GM23338 (cell line): ENCODE measurements at regions not wholly inside any gene's neighbourhood (a gene's known extent, or its start where the extent isn't known, plus 50 kb on each side); places are given as distances from the start of the nearest gene placed in this dataset.

ENCODE experiments used
- ATAC-seq: fragments of 200-7000 bp; cut with Tn5 transposase; 3 replicates; pipeline ENCODE4 v1.9.1; 2020
- DNase-seq: peaks from one replicate; pipeline ENCODE4 v3.0.0-alpha.2; 2015; ENCODE audit warnings: low spot score
- H2AFZ ChIP-seq: fragments of 200-600 bp; sonication (generic); 2 replicates; pipeline ENCODE4 v1.8.0; 2016; ENCODE audit warnings: antibody characterized with exemption, mild to moderate bottlenecking, moderate library complexity
- H3F3A ChIP-seq: fragments of 200-600 bp; sonication (generic); replicated peaks from 2 replicates; pipeline ENCODE4 v1.8.0; 2017; ENCODE audit warnings: antibody characterized with exemption, mixed run types, low read depth
- H3K27ac ChIP-seq: fragments of 200-600 bp; sonication (generic); 2 replicates; pipeline ENCODE4 v1.6.1; 2016; ENCODE audit warnings: low read depth
- H3K27me3 ChIP-seq: fragments of 200-600 bp; sonication (generic); 2 replicates; pipeline ENCODE4 v1.8.0; 2016; ENCODE audit warnings: mild to moderate bottlenecking, mixed run types, moderate library complexity; ENCODE audit not compliant: insufficient read depth
- H3K36me3 ChIP-seq: fragments of 200-600 bp; sonication (generic); 2 replicates; pipeline ENCODE4 v1.8.0; 2016; ENCODE audit warnings: mild to moderate bottlenecking; ENCODE audit not compliant: insufficient read depth
- H3K4me1 ChIP-seq: fragments of 200-600 bp; sonication (generic); 2 replicates; pipeline ENCODE4 v1.8.0; 2016; ENCODE audit warnings: mild to moderate bottlenecking, moderate library complexity; ENCODE audit not compliant: insufficient read depth
- H3K4me2 ChIP-seq: fragments of 200-600 bp; sonication (generic); 2 replicates; pipeline ENCODE4 v1.7.1; 2017; ENCODE audit warnings: mixed run types
- H3K4me3 ChIP-seq: fragments of 200-600 bp; sonication (generic); 2 replicates; pipeline ENCODE4 v1.6.1; 2016; ENCODE audit warnings: mixed run types
- H3K79me2 ChIP-seq: fragments of 200-600 bp; sonication (generic); replicated peaks from 2 replicates; pipeline ENCODE4 v1.8.0; 2017; ENCODE audit warnings: mild to moderate bottlenecking; ENCODE audit not compliant: insufficient read depth
- H3K9me2 ChIP-seq: fragments of 200-600 bp; sonication (generic); 2 replicates; pipeline ENCODE4 v1.8.0; 2017; ENCODE audit not compliant: insufficient read depth
- H4K20me1 ChIP-seq: fragments of 200-600 bp; sonication (generic); replicated peaks from 2 replicates; pipeline ENCODE4 v1.8.0; 2017; ENCODE audit warnings: mild to moderate bottlenecking; ENCODE audit not compliant: insufficient read depth
- H3K27ac Mint-ChIP-seq: 2 replicates; pipeline ENCODE4 v1.8.0; 2020; ENCODE audit warnings: inconsistent platforms, mild to moderate bottlenecking, moderate library complexity, mixed read lengths
- H3K27me3 Mint-ChIP-seq: 3 replicates; pipeline ENCODE4 v1.8.0; 2022; ENCODE audit warnings: low read depth, mild to moderate bottlenecking, moderate library complexity, mixed read lengths, inconsistent platforms; ENCODE audit not compliant: insufficient read depth, poor library complexity
- H3K36me3 Mint-ChIP-seq: 3 replicates; pipeline ENCODE4 v1.8.0; 2021; ENCODE audit warnings: low read depth, mild to moderate bottlenecking, inconsistent platforms, moderate library complexity, mixed read lengths
- H3K4me1 Mint-ChIP-seq: 3 replicates; pipeline ENCODE4 v1.8.0; 2020; ENCODE audit warnings: mild to moderate bottlenecking, inconsistent platforms, mixed read lengths
- H3K4me3 Mint-ChIP-seq: 3 replicates; pipeline ENCODE4 v1.8.0; 2021; ENCODE audit warnings: moderate library complexity, mild to moderate bottlenecking, inconsistent platforms, mixed read lengths
- H3K9me3 Mint-ChIP-seq: 3 replicates; pipeline ENCODE4 v1.8.0; 2020; ENCODE audit warnings: moderate library complexity, mild to moderate bottlenecking, inconsistent platforms, mixed read lengths
- CREB1 ChIP-seq: fragments of 250-450 bp; sonication (Bioruptor Pico); IDR thresholded peaks from 2 replicates; pipeline ENCODE4 v1.5.0; 2020; ENCODE audit warnings: low read depth, mild to moderate bottlenecking, moderate library complexity
- EZH2 ChIP-seq: fragments of 200-600 bp; sonication (generic); IDR thresholded peaks from one replicate; pipeline ENCODE4 v1.8.0; 2017; ENCODE audit warnings: antibody characterized with exemption, mild to moderate bottlenecking, low read depth; ENCODE audit not compliant: unreplicated experiment
- EZH2phosphoT487 ChIP-seq: fragments of 200-600 bp; sonication (generic); IDR thresholded peaks from one replicate; pipeline ENCODE4 v1.8.1; 2018; ENCODE audit warnings: antibody characterized with exemption; ENCODE audit not compliant: unreplicated experiment
- JUNB ChIP-seq: IDR thresholded peaks from one replicate; pipeline ENCODE4 v1.6.1; 2016; ENCODE audit warnings: antibody characterized with exemption; ENCODE audit not compliant: unreplicated experiment
- NANOG ChIP-seq: IDR thresholded peaks from 2 replicates; pipeline ENCODE4 v1.6.1; 2016; ENCODE audit warnings: antibody characterized with exemption, borderline replicate concordance
- POLR2AphosphoS5 ChIP-seq: IDR thresholded peaks from 2 replicates; pipeline ENCODE4 v1.6.1; 2016; ENCODE audit warnings: antibody characterized with exemption, low read depth
- STAT1 ChIP-seq: IDR thresholded peaks from one replicate; pipeline ENCODE4 v1.6.1; 2016; ENCODE audit warnings: antibody characterized with exemption; ENCODE audit not compliant: unreplicated experiment
- ZNF114 ChIP-seq: fragments of 250-450 bp; sonication (Bioruptor Pico); IDR thresholded peaks from 2 replicates; pipeline ENCODE4 v1.5.0; 2020; ENCODE audit warnings: mild to moderate bottlenecking, moderate library complexity
- ZNF331 ChIP-seq: fragments of 250-450 bp; sonication (Bioruptor Pico); IDR thresholded peaks from 2 replicates; pipeline ENCODE4 v1.5.0; 2020; ENCODE audit warnings: low read depth, mild to moderate bottlenecking, moderate library complexity
- TF ChIP-seq, protein P1 (sequence below): IDR thresholded peaks from one replicate; pipeline ENCODE4 v1.6.1; 2018; ENCODE audit warnings: antibody characterized with exemption; ENCODE audit not compliant: unreplicated experiment
- TF ChIP-seq, protein P2 (sequence below), 2 experiments: fragments of 200-600 bp in 1 of 2; sonication (generic) in 1 of 2; conservative IDR thresholded peaks; 2 replicates each; pipeline versions ENCODE4 v1.5.1 to v1.6.1; 2016 to 2017; ENCODE audit warnings: antibody characterized with exemption in 2 of 2, low read depth in 2 of 2, mild to moderate bottlenecking in 2 of 2, moderate library complexity in 1 of 2

DNA sequence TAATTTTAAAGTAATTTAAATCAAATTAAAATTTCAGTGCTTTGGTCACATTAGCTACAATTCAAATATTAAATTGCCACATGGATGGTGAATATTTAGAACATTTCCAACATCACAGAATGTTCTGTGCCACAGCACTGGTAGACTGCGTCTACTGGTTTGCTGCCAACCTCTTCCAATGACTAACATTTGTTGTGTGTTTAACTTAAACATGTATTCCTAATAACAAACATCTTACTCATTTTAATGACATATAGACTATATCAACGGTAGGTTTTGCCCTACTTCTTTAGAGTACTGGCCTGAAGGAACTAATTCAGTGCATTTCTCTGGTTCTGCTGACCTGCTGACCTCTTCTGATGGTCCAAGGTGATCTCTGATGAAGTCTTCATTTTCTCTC lies 157.6 kb downstream of the DCK start:
- H3K36me3 Mint-ChIP-seq, result no peaks in the 10 kb centered on the region
- no peaks in the 10 kb centered on the region for H3K4me1 Mint-ChIP-seq
- no peak for ATAC-seq
- no peaks in the 10 kb centered on the region for H3K9me3 Mint-ChIP-seq
- H3K27ac ChIP-seq, result no peak overlapping the region
- no peak overlapping the region for H3K4me2 ChIP-seq
- H3K4me3 ChIP-seq, result no peak overlapping the region
- no peak for TF ChIP-seq JUNB
- no peak for TF ChIP-seq ZNF114 (CRISPR knock-in tag)
- TF ChIP-seq EZH2, result no peak
- no peak for TF ChIP-seq STAT1
- TF ChIP-seq NANOG, result no peak
- no peak for TF ChIP-seq ZNF331
- no peak for TF ChIP-seq CREB1 (CRISPR knock-in tag)
- no peak for TF ChIP-seq EZH2phosphoT487
- TF ChIP-seq, protein P1, sequence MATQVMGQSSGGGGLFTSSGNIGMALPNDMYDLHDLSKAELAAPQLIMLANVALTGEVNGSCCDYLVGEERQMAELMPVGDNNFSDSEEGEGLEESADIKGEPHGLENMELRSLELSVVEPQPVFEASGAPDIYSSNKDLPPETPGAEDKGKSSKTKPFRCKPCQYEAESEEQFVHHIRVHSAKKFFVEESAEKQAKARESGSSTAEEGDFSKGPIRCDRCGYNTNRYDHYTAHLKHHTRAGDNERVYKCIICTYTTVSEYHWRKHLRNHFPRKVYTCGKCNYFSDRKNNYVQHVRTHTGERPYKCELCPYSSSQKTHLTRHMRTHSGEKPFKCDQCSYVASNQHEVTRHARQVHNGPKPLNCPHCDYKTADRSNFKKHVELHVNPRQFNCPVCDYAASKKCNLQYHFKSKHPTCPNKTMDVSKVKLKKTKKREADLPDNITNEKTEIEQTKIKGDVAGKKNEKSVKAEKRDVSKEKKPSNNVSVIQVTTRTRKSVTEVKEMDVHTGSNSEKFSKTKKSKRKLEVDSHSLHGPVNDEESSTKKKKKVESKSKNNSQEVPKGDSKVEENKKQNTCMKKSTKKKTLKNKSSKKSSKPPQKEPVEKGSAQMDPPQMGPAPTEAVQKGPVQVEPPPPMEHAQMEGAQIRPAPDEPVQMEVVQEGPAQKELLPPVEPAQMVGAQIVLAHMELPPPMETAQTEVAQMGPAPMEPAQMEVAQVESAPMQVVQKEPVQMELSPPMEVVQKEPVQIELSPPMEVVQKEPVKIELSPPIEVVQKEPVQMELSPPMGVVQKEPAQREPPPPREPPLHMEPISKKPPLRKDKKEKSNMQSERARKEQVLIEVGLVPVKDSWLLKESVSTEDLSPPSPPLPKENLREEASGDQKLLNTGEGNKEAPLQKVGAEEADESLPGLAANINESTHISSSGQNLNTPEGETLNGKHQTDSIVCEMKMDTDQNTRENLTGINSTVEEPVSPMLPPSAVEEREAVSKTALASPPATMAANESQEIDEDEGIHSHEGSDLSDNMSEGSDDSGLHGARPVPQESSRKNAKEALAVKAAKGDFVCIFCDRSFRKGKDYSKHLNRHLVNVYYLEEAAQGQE, result no peak
- no peaks in the 10 kb centered on the region for H3F3A ChIP-seq
- no peaks in the 10 kb centered on the region for H4K20me1 ChIP-seq
- H2AFZ ChIP-seq, result no peak overlapping the region
- no peaks in the 10 kb centered on the region for H3K79me2 ChIP-seq
- no peak overlapping the region for H3K4me3 Mint-ChIP-seq
- no peaks in the 10 kb centered on the region for H3K9me2 ChIP-seq
- H3K36me3 ChIP-seq, result no peaks in the 10 kb centered on the region
- H3K4me1 ChIP-seq, result no peaks in the 10 kb centered on the region
- peaks cover 2% of the 10 kb centered on the region for H3K27me3 Mint-ChIP-seq
- DNase-seq, result no peak
- H3K27ac Mint-ChIP-seq, result no peak overlapping the region
- H3K27me3 ChIP-seq, result no peaks in the 10 kb centered on the region

DNA sequence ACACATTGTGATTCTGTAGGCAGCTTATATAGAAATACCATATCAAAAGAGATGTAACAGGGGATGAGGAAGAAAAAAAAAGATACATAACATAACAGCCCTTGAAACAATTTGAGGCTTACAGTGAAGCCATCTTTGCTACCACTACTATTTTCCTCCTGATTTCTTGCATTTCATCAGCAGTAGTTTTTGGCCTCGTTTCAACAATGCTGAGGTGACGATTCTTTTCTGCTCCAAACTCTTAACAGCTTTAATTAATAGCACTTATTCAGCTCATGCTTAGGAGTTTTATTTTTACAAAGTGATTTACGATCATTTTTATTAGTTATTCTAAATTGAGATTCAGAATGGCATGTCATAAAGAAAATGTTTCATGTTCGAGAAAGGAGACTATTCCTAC lies 163.2 kb downstream of the DCK start:
- Histone ChIP-seq H3F3A (no peaks in the 10 kb centered on the region), H4K20me1 (no peaks in the 10 kb centered on the region), H3K27ac (no peak overlapping the region), H3K36me3 (no peaks in the 10 kb centered on the region), H3K4me3 (no peak overlapping the region), H3K4me1 (peaks cover 5% of the 10 kb centered on the region; the same call in 1 of the 2 replicates), H2AFZ (no peak overlapping the region), H3K4me2 (no peak overlapping the region), H3K9me2 (no peaks in the 10 kb centered on the region), H3K27me3 (no peaks in the 10 kb centered on the region), H3K79me2 (no peaks in the 10 kb centered on the region)
- ATAC-seq (no peak), DNase-seq (no peak)
- no peaks in the 10 kb centered on the region for H3K36me3 Mint-ChIP-seq
- no peaks in the 10 kb centered on the region for H3K27me3 Mint-ChIP-seq
- no peaks in the 10 kb centered on the region for H3K4me1 Mint-ChIP-seq
- no peaks in the 10 kb centered on the region for H3K9me3 Mint-ChIP-seq
- no peak overlapping the region for H3K4me3 Mint-ChIP-seq
- no peak overlapping the region for H3K27ac Mint-ChIP-seq
- TF ChIP-seq, protein P1, result no peak
- TF ChIP-seq, protein P2, sequence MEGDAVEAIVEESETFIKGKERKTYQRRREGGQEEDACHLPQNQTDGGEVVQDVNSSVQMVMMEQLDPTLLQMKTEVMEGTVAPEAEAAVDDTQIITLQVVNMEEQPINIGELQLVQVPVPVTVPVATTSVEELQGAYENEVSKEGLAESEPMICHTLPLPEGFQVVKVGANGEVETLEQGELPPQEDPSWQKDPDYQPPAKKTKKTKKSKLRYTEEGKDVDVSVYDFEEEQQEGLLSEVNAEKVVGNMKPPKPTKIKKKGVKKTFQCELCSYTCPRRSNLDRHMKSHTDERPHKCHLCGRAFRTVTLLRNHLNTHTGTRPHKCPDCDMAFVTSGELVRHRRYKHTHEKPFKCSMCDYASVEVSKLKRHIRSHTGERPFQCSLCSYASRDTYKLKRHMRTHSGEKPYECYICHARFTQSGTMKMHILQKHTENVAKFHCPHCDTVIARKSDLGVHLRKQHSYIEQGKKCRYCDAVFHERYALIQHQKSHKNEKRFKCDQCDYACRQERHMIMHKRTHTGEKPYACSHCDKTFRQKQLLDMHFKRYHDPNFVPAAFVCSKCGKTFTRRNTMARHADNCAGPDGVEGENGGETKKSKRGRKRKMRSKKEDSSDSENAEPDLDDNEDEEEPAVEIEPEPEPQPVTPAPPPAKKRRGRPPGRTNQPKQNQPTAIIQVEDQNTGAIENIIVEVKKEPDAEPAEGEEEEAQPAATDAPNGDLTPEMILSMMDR (conservative IDR thresholded peaks at IDR 0.05; ENCODE audit: low read depth in 2 of 2), result no peak
- TF ChIP-seq POLR2AphosphoS5, result no peak
- TF ChIP-seq STAT1, result no peak
- no peak for TF ChIP-seq JUNB
- TF ChIP-seq NANOG, result no peak
- no peak for TF ChIP-seq EZH2
